Endodermal cell (in vitro differentiated cells): ENCODE measurements at regions not wholly inside any gene's neighbourhood (a gene's known extent, or its start where the extent isn't known, plus 50 kb on each side); places are given as distances from the start of the nearest gene placed in this dataset.

Experiments used
- DNase-seq: peaks from one replicate; pipeline ENCODE4 v3.0.0-alpha.2; 2017
- H3K27ac ChIP-seq: 2 replicates; pipeline ENCODE4 v1.5.1; 2013; ENCODE audit warnings: mild to moderate bottlenecking, low read depth, low read length, moderate library complexity
- H3K27me3 ChIP-seq: 2 replicates; pipeline ENCODE4 v1.6.1; 2013; ENCODE audit warnings: mild to moderate bottlenecking, low read length, moderate library complexity; ENCODE audit not compliant: insufficient read depth, control insufficient read depth, poor library complexity, severe bottlenecking
- H3K36me3 ChIP-seq: 2 replicates; pipeline ENCODE4 v1.7.0; 2013; ENCODE audit warnings: mild to moderate bottlenecking, low read length, moderate library complexity; ENCODE audit not compliant: control insufficient read depth, insufficient read depth
- H3K4me1 ChIP-seq: one replicate; pipeline ENCODE4 v1.7.0; 2013; ENCODE audit warnings: low read length; ENCODE audit not compliant: control insufficient read depth, insufficient read depth
- H3K4me3 ChIP-seq: 2 replicates; pipeline ENCODE4 v1.5.1; 2013; ENCODE audit warnings: mild to moderate bottlenecking, low read length, moderate library complexity
- H3K9ac ChIP-seq: 2 replicates; pipeline ENCODE4 v1.6.1; 2013; ENCODE audit warnings: mild to moderate bottlenecking, low read length, moderate library complexity; ENCODE audit not compliant: poor library complexity, severe bottlenecking; ENCODE audit errors: extremely low read depth
- H3K9me3 ChIP-seq: 2 replicates; pipeline ENCODE4 v1.6.1; 2013; ENCODE audit warnings: mild to moderate bottlenecking, low read length, moderate library complexity; ENCODE audit not compliant: control insufficient read depth
- H3K27ac Mint-ChIP-seq: 2 replicates; pipeline ENCODE4 v1.8.0; 2020; ENCODE audit warnings: mixed read lengths
- H3K27me3 Mint-ChIP-seq: 2 replicates; pipeline ENCODE4 v1.8.0; 2021; ENCODE audit warnings: mild to moderate bottlenecking, mixed read lengths; ENCODE audit not compliant: insufficient read depth
- H3K36me3 Mint-ChIP-seq: 2 replicates; pipeline ENCODE4 v1.8.0; 2020; ENCODE audit warnings: low read depth, mixed read lengths
- H3K4me1 Mint-ChIP-seq: 2 replicates; pipeline ENCODE4 v1.8.0; 2020; ENCODE audit warnings: mixed read lengths
- H3K4me3 Mint-ChIP-seq: 2 replicates; pipeline ENCODE4 v1.8.0; 2020; ENCODE audit warnings: mild to moderate bottlenecking, moderate library complexity, mixed read lengths
- H3K9me3 Mint-ChIP-seq: 2 replicates; pipeline ENCODE4 v1.8.0; 2020; ENCODE audit warnings: mild to moderate bottlenecking, mixed read lengths
- WGBS, 2 experiments: methylation state at CpG; one replicate each; pipeline versions ENCODE4 v1.1.5 to v1.1.7; 2013; ENCODE audit warnings: missing lambda C conversion rate in 2 of 2, mixed read lengths in 1 of 2; ENCODE audit not compliant: insufficient coverage in 1 of 2, insufficient read length in 1 of 2; 5-methylcytosine and 5-hydroxymethylcytosine counted together
- TF ChIP-seq, protein P1 (sequence below): fragments of 200-600 bp; sonication (generic); conservative IDR thresholded peaks from 2 replicates; pipeline ENCODE4 v1.5.0; 2021; ENCODE audit warnings: antibody characterized with exemption, mild to moderate bottlenecking

DNA sequence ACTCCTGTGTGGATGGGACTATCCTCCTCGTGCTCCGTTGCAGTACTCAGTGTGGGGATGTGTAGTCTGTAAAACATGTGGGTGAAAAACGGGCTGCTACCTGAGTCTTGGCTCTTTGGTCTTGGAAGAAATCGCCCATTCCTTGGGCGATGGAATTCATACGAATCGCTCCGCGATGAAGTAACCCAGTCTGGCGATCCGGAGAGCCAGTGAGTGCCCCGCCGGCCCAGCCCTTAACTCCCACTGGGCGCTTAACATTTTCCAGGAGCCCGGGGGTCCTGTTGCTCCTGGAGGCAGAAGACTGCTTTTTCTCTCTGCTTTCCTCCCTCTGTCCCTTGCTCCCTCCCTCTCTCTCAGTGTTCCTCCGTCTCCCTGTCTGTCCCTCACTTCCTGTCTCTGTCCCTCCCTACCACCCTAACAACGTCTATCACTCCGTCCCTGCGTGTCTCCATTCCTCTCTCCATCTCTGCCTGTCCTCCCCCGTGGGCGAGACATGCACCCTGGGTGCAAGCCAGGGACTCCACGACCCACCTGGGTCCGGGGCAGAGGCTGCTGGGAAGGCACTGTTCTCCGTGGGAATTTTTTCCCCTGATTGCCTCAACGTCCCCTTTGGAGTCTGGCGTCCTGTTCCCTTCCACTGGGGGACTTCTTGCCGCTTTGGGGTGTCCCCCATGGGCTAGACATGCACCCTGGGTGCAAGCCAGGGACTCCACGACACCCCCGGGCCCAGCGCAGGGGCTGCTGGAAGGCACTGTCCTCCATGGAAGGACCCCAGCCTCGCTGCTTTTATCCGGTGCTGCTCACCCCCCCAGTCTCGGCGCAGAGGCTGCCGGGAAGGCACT is 188.6 kb downstream of the ALG10 start:
- H3K27ac Mint-ChIP-seq = no peak overlapping the region
- no peak overlapping the region for H3K4me3 ChIP-seq
- H3K9ac ChIP-seq = no peak overlapping the region
- H3K27me3 Mint-ChIP-seq = peaks cover 3% of the 10 kb centered on the region
- no peaks in the 10 kb centered on the region for H3K36me3 ChIP-seq
- no peak overlapping the region for H3K27ac ChIP-seq
- no peaks in the 10 kb centered on the region for H3K27me3 ChIP-seq
- WGBS, 2 experiments = 83% methylated on average over 23 to 35 of the region's 35 CpGs
- DNase-seq = no peak
- TF ChIP-seq, protein P1, sequence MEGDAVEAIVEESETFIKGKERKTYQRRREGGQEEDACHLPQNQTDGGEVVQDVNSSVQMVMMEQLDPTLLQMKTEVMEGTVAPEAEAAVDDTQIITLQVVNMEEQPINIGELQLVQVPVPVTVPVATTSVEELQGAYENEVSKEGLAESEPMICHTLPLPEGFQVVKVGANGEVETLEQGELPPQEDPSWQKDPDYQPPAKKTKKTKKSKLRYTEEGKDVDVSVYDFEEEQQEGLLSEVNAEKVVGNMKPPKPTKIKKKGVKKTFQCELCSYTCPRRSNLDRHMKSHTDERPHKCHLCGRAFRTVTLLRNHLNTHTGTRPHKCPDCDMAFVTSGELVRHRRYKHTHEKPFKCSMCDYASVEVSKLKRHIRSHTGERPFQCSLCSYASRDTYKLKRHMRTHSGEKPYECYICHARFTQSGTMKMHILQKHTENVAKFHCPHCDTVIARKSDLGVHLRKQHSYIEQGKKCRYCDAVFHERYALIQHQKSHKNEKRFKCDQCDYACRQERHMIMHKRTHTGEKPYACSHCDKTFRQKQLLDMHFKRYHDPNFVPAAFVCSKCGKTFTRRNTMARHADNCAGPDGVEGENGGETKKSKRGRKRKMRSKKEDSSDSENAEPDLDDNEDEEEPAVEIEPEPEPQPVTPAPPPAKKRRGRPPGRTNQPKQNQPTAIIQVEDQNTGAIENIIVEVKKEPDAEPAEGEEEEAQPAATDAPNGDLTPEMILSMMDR = no peak
- H3K36me3 Mint-ChIP-seq = peaks cover 20% of the 10 kb centered on the region
- H3K4me3 Mint-ChIP-seq = no peak overlapping the region
- H3K4me1 ChIP-seq = no peaks in the 10 kb centered on the region
- peaks cover 77% of the 10 kb centered on the region for H3K9me3 ChIP-seq
- H3K4me1 Mint-ChIP-seq = no peaks in the 10 kb centered on the region
- H3K9me3 Mint-ChIP-seq = peaks cover 97% of the 10 kb centered on the region

DNA sequence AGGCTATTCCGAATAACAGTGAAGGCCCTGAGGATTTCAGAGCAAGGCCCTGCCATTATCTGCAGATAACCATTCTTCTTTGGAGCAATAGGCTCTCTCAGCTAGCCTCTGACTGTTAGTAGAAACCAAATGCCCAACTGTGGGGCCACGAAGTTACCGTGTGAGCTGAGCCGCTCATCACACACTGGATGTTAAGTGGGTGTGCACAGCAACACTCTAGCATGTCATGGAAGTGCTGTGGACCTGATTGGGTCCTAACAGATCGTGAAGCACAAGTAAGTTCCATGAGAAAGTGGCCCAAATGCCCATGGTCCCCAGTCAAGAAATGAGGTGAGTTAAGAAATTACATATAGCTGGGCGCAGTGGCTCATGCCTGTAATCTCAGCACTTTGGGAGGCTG is 190.4 kb downstream of the ALG10 start:
- TF ChIP-seq, protein P1 = no peak
- Mint-ChIP-seq H3K4me3 (no peak overlapping the region), H3K4me1 (no peaks in the 10 kb centered on the region), H3K9me3 (peaks cover 96% of the 10 kb centered on the region), H3K27me3 (peaks cover 3% of the 10 kb centered on the region), H3K27ac (no peak overlapping the region), H3K36me3 (peaks cover 19% of the 10 kb centered on the region)
- DNase-seq = no peak
- H3K27me3 ChIP-seq = no peaks in the 10 kb centered on the region
- peaks cover 70% of the 10 kb centered on the region for H3K9me3 ChIP-seq
- no peak overlapping the region for H3K27ac ChIP-seq
- H3K4me1 ChIP-seq = no peaks in the 10 kb centered on the region
- WGBS, 2 experiments = 72 to 85% methylated on average over 4 to 6 of the region's 6 CpGs
- no peak overlapping the region for H3K9ac ChIP-seq
- no peak overlapping the region for H3K4me3 ChIP-seq
- H3K36me3 ChIP-seq = no peaks in the 10 kb centered on the region

DNA sequence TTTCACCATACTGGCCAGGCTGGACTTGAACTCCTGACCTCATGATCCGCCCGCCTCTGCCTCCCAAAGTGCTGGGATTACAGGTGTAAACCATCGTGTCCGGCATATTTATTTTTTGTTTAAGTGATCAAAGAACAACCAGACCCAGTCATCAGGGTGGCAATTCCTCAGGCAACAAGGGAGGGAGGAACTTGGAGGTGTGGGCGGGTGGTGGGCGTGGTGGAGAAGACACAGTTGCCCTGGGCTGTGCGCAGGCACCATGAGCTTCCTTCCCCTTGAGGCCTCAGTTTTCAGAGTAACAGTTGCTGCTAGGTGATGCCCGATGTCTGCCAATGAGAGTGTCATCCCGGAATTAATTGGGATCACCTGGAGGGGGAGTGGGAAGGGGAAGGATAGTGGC is 191.7 kb downstream of the ALG10 start:
- no peaks in the 10 kb centered on the region for H3K27me3 ChIP-seq
- Mint-ChIP-seq H3K9me3 (peaks cover 94% of the 10 kb centered on the region), H3K36me3 (peaks cover 15% of the 10 kb centered on the region), H3K4me3 (no peak overlapping the region), H3K4me1 (no peaks in the 10 kb centered on the region), H3K27ac (no peak overlapping the region), H3K27me3 (peaks cover 9% of the 10 kb centered on the region)
- WGBS, 2 experiments = 90 to 91% methylated on average over 5 to 9 of the region's 9 CpGs
- H3K27ac ChIP-seq = no peak overlapping the region
- DNase-seq = no peak
- H3K4me3 ChIP-seq = no peak overlapping the region
- TF ChIP-seq, protein P1 = no peak
- no peaks in the 10 kb centered on the region for H3K4me1 ChIP-seq
- H3K9me3 ChIP-seq = peaks cover 59% of the 10 kb centered on the region
- H3K9ac ChIP-seq = no peak overlapping the region
- no peaks in the 10 kb centered on the region for H3K36me3 ChIP-seq
